ENCODE measurements at regions not wholly inside any gene's neighbourhood (a gene's known extent, or its start where the extent isn't known, plus 50 kb on each side); places are given as distances from the start of the nearest gene placed in this dataset.

GRCh38 chr1:73761559-73761958 lies 436.4 kb downstream of the LRRIQ3 start:
- Histone ChIP-seq H3K27me3 (replicated peaks; ENCODE audit: control insufficient read depth, insufficient read depth, low read length) (no peaks in the 10 kb centered on the region), H3K4me3 (ENCODE audit: low read depth, low read length) (no peak overlapping the region), H3K36me3 (ENCODE audit: control insufficient read depth, insufficient read depth, low read length) (no peaks in the 10 kb centered on the region), H3K4me1 (no peaks in the 10 kb centered on the region), H3K9me3 (no peaks in the 10 kb centered on the region)
- no peaks in the 10 kb centered on the region for H3K36me3 Mint-ChIP-seq (ENCODE audit: insufficient read depth, unreplicated experiment)
- no peaks in the 10 kb centered on the region for H3K9me3 Mint-ChIP-seq (ENCODE audit: unreplicated experiment)
- POLR2A ChIA-PET = no interaction called here
- no peak overlapping the region for H3K4me3 Mint-ChIP-seq (ENCODE audit: unreplicated experiment)
- H3K4me1 Mint-ChIP-seq (ENCODE audit: low read depth, unreplicated experiment) = no peaks in the 10 kb centered on the region
- H3K27ac Mint-ChIP-seq (ENCODE audit: unreplicated experiment) = no peak overlapping the region
- no peak for TF ChIP-seq CTCF (IDR thresholded peaks at IDR 0.05; ENCODE audit: insufficient read depth in 1 of 2, low read depth in 1 of 2, low read length in 1 of 2, severe bottlenecking in 1 of 2, unreplicated experiment in 1 of 2)
- intact Hi-C loops (cut with micrococcal nuclease; ENCODE audit: unreplicated experiment) = no loop called here
- H3K27me3 Mint-ChIP-seq (ENCODE audit: insufficient read depth, unreplicated experiment) = no peaks in the 10 kb centered on the region
- CTCF ChIA-PET = no interaction called here
- no TSS peak for BruUV-seq (replicated peaks)
- no peak for DNase-seq

GRCh38 chr1:73759011-73759410 lies 439.0 kb downstream of the LRRIQ3 start:
- H3K27me3 Mint-ChIP-seq (ENCODE audit: insufficient read depth, unreplicated experiment) = peaks cover 3% of the 10 kb centered on the region
- H3K27ac Mint-ChIP-seq (ENCODE audit: unreplicated experiment) = no peak overlapping the region
- DNase-seq = no peak
- no peak for TF ChIP-seq CTCF (IDR thresholded peaks at IDR 0.05; ENCODE audit: insufficient read depth in 1 of 2, low read depth in 1 of 2, low read length in 1 of 2, severe bottlenecking in 1 of 2, unreplicated experiment in 1 of 2)
- POLR2A ChIA-PET = no interaction called here
- no peaks in the 10 kb centered on the region for H3K27me3 ChIP-seq (replicated peaks; ENCODE audit: control insufficient read depth, insufficient read depth, low read length)
- no peaks in the 10 kb centered on the region for H3K36me3 ChIP-seq (ENCODE audit: control insufficient read depth, insufficient read depth, low read length)
- intact Hi-C loops (cut with micrococcal nuclease; ENCODE audit: unreplicated experiment) = no loop called here
- H3K36me3 Mint-ChIP-seq (ENCODE audit: insufficient read depth, unreplicated experiment) = no peaks in the 10 kb centered on the region
- H3K9me3 Mint-ChIP-seq (ENCODE audit: unreplicated experiment) = no peaks in the 10 kb centered on the region
- no TSS peak for BruUV-seq (replicated peaks)
- CTCF ChIA-PET = no interaction called here
- no peaks in the 10 kb centered on the region for H3K9me3 ChIP-seq
- no peak overlapping the region for H3K4me3 Mint-ChIP-seq (ENCODE audit: unreplicated experiment)
- no peaks in the 10 kb centered on the region for H3K4me1 ChIP-seq
- no peak overlapping the region for H3K4me3 ChIP-seq (ENCODE audit: low read depth, low read length)
- no peaks in the 10 kb centered on the region for H3K4me1 Mint-ChIP-seq (ENCODE audit: low read depth, unreplicated experiment)

GRCh38 chr1:73756817-73757216 lies 441.2 kb downstream of the LRRIQ3 start:
- Mint-ChIP-seq H3K27ac (ENCODE audit: unreplicated experiment) (no peak overlapping the region), H3K4me3 (ENCODE audit: unreplicated experiment) (no peak overlapping the region), H3K9me3 (ENCODE audit: unreplicated experiment) (no peaks in the 10 kb centered on the region), H3K36me3 (ENCODE audit: insufficient read depth, unreplicated experiment) (no peaks in the 10 kb centered on the region), H3K4me1 (ENCODE audit: low read depth, unreplicated experiment) (no peaks in the 10 kb centered on the region), H3K27me3 (ENCODE audit: insufficient read depth, unreplicated experiment) (peaks cover 3% of the 10 kb centered on the region)
- Histone ChIP-seq H3K4me3 (ENCODE audit: low read depth, low read length) (no peak overlapping the region), H3K36me3 (ENCODE audit: control insufficient read depth, insufficient read depth, low read length) (no peaks in the 10 kb centered on the region), H3K4me1 (no peaks in the 10 kb centered on the region), H3K9me3 (no peaks in the 10 kb centered on the region), H3K27me3 (replicated peaks; ENCODE audit: control insufficient read depth, insufficient read depth, low read length) (no peaks in the 10 kb centered on the region)
- BruUV-seq (replicated peaks) = no TSS peak
- DNase-seq = no peak
- ChIA-PET POLR2A (no interaction called here), CTCF (interaction anchor here (0.7 kb wide), 1 partner anchor 267 kb away, joined by 3 read pairs; no protein-coding TSS in a partner anchor)
- no peak for TF ChIP-seq CTCF (IDR thresholded peaks at IDR 0.05; ENCODE audit: insufficient read depth in 1 of 2, low read depth in 1 of 2, low read length in 1 of 2, severe bottlenecking in 1 of 2, unreplicated experiment in 1 of 2)
- intact Hi-C loops (cut with micrococcal nuclease; ENCODE audit: unreplicated experiment) = no loop called here
